OCI-LY3 (cell line): ENCODE measurements at regions not wholly inside any gene's neighbourhood (a gene's known extent, or its start where the extent isn't known, plus 50 kb on each side); places are given as distances from the start of the nearest gene placed in this dataset.

Experiments
- CTCF ChIP-seq: fragments of 200-600, 300-600 bp; sonication (generic); IDR thresholded peaks from 2 replicates; pipeline ENCODE4 v1.5.1; 2014; ENCODE audit warnings: antibody characterized with exemption, low read length, low read depth
- EZH2phosphoT487 ChIP-seq: fragments of 200-600 bp; shearing (Covaris generic); IDR thresholded peaks from 2 replicates; pipeline ENCODE4 v1.6.1; 2018; ENCODE audit warnings: antibody characterized with exemption, mixed run types, low read depth

- TF ChIP-seq EZH2phosphoT487 (no peak), CTCF (no peak)
Observed at GRCh38 chr4:33086331-33086925, 2366.3 kb downstream of the PCDH7 start.
